SK-N-SH treated with all-trans-retinoic acid at 6 μM for 48 hours (cell line): ENCODE measurements at regions not wholly inside any gene's neighbourhood (a gene's known extent, or its start where the extent isn't known, plus 50 kb on each side); places are given as distances from the start of the nearest gene placed in this dataset.

Source experiments
- ATAC-seq: fragments of 200-7000 bp; cut with Tn5 transposase; 3 replicates; pipeline ENCODE4 v1.9.1; 2020; ENCODE audit warnings: mild to moderate bottlenecking, moderate library complexity
- ARNTL ChIP-seq: fragments of 450-650 bp; formaldehyde crosslinking; IDR thresholded peaks from 2 replicates; pipeline ENCODE4 v1.5.0; 2020; ENCODE audit warnings: low read depth, mild to moderate bottlenecking, moderate library complexity, borderline replicate concordance
- BACH2 ChIP-seq: fragments of 250-450 bp; sonication (Bioruptor Pico); IDR thresholded peaks from 2 replicates; pipeline ENCODE4 v1.9.0; 2021; ENCODE audit warnings: mild to moderate bottlenecking, borderline replicate concordance
- CREB5 ChIP-seq: fragments of 250-450 bp; sonication (Bioruptor Pico); IDR thresholded peaks from 2 replicates; pipeline ENCODE4 v1.5.1; 2020; ENCODE audit warnings: low read depth, mild to moderate bottlenecking, moderate library complexity
- CSDC2 ChIP-seq: fragments of 250-450 bp; sonication (Bioruptor Pico); IDR thresholded peaks from 2 replicates; pipeline ENCODE4 v1.5.0; 2020; ENCODE audit warnings: mild to moderate bottlenecking, moderate library complexity
- CSRNP3 ChIP-seq: fragments of 250-450 bp; sonication (Bioruptor Pico); IDR thresholded peaks from 2 replicates; pipeline ENCODE4 v1.5.1; 2021; ENCODE audit warnings: mild to moderate bottlenecking, moderate library complexity
- ESRRG ChIP-seq: fragments of 250-450 bp; sonication (Bioruptor Pico); IDR thresholded peaks from 2 replicates; pipeline ENCODE4 v1.6.1; 2021; ENCODE audit warnings: mild to moderate bottlenecking
- GLIS3 ChIP-seq: fragments of 250-450 bp; sonication (Bioruptor Pico); IDR thresholded peaks from 2 replicates; pipeline ENCODE4 v1.5.0; 2020; ENCODE audit warnings: mild to moderate bottlenecking, moderate library complexity
- ISL1 ChIP-seq: fragments of 250-450 bp; sonication (Bioruptor Pico); IDR thresholded peaks from 2 replicates; pipeline ENCODE4 v2.1.2; 2022; ENCODE audit warnings: mild to moderate bottlenecking, moderate library complexity
- PATZ1 ChIP-seq: fragments of 250-450 bp; sonication (Bioruptor Pico); IDR thresholded peaks from 2 replicates; pipeline ENCODE4 v1.8.0; 2020; ENCODE audit warnings: mild to moderate bottlenecking, moderate library complexity, borderline replicate concordance
- POU6F1 ChIP-seq: fragments of 250-450 bp; sonication (Bioruptor Pico); IDR thresholded peaks from 2 replicates; pipeline ENCODE4 v1.8.0; 2021; ENCODE audit warnings: low read depth, mild to moderate bottlenecking, moderate library complexity, borderline replicate concordance
- PPARA ChIP-seq: fragments of 250-450 bp; sonication (Bioruptor Pico); IDR thresholded peaks from 2 replicates; pipeline ENCODE4 v1.5.0; 2020; ENCODE audit warnings: mild to moderate bottlenecking, borderline replicate concordance
- RARB ChIP-seq: fragments of 250-450 bp; sonication (Bioruptor Pico); IDR thresholded peaks from 2 replicates; pipeline ENCODE4 v1.8.0; 2021; ENCODE audit warnings: mild to moderate bottlenecking, moderate library complexity
- SNAI2 ChIP-seq: fragments of 250-450 bp; sonication (Bioruptor Pico); IDR thresholded peaks from 2 replicates; pipeline ENCODE4 v1.5.0; 2020; ENCODE audit warnings: mild to moderate bottlenecking, moderate library complexity
- TCF4 ChIP-seq: fragments of 250-450 bp; sonication (Bioruptor Pico); IDR thresholded peaks from 2 replicates; pipeline ENCODE4 v1.8.0; 2021; ENCODE audit warnings: mild to moderate bottlenecking, moderate library complexity, borderline replicate concordance
- TOX ChIP-seq: fragments of 250-450 bp; sonication (Bioruptor Pico); IDR thresholded peaks from 2 replicates; pipeline ENCODE4 v1.8.0; 2021; ENCODE audit warnings: mild to moderate bottlenecking, moderate library complexity, borderline replicate concordance
- ZC3H10 ChIP-seq: fragments of 250-450 bp; sonication (Bioruptor Pico); IDR thresholded peaks from 2 replicates; pipeline ENCODE4 v1.5.1; 2021; ENCODE audit warnings: mild to moderate bottlenecking, moderate library complexity
- ZFP3 ChIP-seq: fragments of 250-450 bp; sonication (Bioruptor Pico); IDR thresholded peaks from 2 replicates; pipeline ENCODE4 v1.5.0; 2020; ENCODE audit warnings: mild to moderate bottlenecking, moderate library complexity
- ZFP30 ChIP-seq: fragments of 450-650 bp; formaldehyde crosslinking; IDR thresholded peaks from 2 replicates; pipeline ENCODE4 v1.5.0; 2022; ENCODE audit warnings: mild to moderate bottlenecking, moderate library complexity
- ZNF565 ChIP-seq: fragments of 450-650 bp; formaldehyde crosslinking; conservative IDR thresholded peaks from 2 replicates; pipeline ENCODE4 v1.5.0; 2020; ENCODE audit warnings: low read depth, mild to moderate bottlenecking, moderate library complexity
- ZNF70 ChIP-seq: fragments of 450-650 bp; formaldehyde crosslinking; IDR thresholded peaks from 2 replicates; pipeline ENCODE4 v1.5.0; 2020; ENCODE audit warnings: mild to moderate bottlenecking, moderate library complexity
- ZNF8 ChIP-seq: fragments of 450-650 bp; formaldehyde crosslinking; IDR thresholded peaks from 2 replicates; pipeline ENCODE4 v1.5.0; 2020; ENCODE audit warnings: mild to moderate bottlenecking, moderate library complexity

DNA sequence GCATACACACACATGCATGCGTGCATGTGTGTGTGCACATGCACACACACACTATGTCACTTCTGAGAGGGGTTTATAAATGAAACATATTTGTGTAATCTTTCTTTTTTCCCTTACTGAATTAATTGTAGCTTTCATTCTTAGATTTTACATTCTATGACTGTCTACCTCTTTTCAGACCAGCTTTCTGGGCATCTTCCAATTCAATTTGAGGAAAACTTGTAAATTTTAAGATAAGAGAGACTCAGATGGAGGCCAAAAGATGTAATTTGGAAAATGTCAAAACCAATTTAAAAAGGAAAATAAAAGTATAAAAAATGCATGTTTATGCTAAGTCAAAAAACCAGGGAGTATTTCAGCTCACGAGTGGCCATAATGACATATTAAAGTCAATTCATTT lies 594.5 kb downstream of the OLFM4 start:
- no peak for ATAC-seq
- TF ChIP-seq ZC3H10 (CRISPR knock-in tag) (no peak), CSDC2 (CRISPR knock-in tag) (no peak), ZNF70 (CRISPR knock-in tag) (no peak), PATZ1 (CRISPR knock-in tag) (no peak), TCF4 (CRISPR knock-in tag) (no peak), TOX (CRISPR knock-in tag) (no peak), POU6F1 (CRISPR knock-in tag) (no peak), CSRNP3 (no peak), ZNF8 (no peak), ZNF565 (no peak), BACH2 (CRISPR knock-in tag) (no peak)

- no peak for ATAC-seq
- no peak for TF ChIP-seq PATZ1 (CRISPR knock-in tag)
- no peak for TF ChIP-seq BACH2 (CRISPR knock-in tag)
- no peak for TF ChIP-seq TCF4 (CRISPR knock-in tag)
- TF ChIP-seq RARB (CRISPR knock-in tag) = no peak
- no peak for TF ChIP-seq ZFP3 (CRISPR knock-in tag)
- no peak for TF ChIP-seq ZNF70 (CRISPR knock-in tag)
- no peak for TF ChIP-seq TOX (CRISPR knock-in tag)
- TF ChIP-seq ESRRG (CRISPR knock-in tag) = no peak
- no peak for TF ChIP-seq ARNTL (CRISPR knock-in tag)
- TF ChIP-seq ZC3H10 (CRISPR knock-in tag) = no peak
- no peak for TF ChIP-seq GLIS3 (CRISPR knock-in tag)
- TF ChIP-seq SNAI2 (CRISPR knock-in tag) = no peak
- TF ChIP-seq POU6F1 (CRISPR knock-in tag) = no peak
- TF ChIP-seq ISL1 (CRISPR knock-in tag) = no peak
- TF ChIP-seq CSRNP3 = no peak
- TF ChIP-seq ZFP30 (CRISPR knock-in tag) = no peak
- TF ChIP-seq CREB5 = no peak
- no peak for TF ChIP-seq ZNF565
- TF ChIP-seq PPARA (CRISPR knock-in tag) = no peak
These were observed 602.9 kb downstream of the OLFM4 start for GRCh38 chr13:53631511-53631910.
